GM10266 (cell line): ENCODE measurements at regions not wholly inside any gene's neighbourhood (a gene's known extent, or its start where the extent isn't known, plus 50 kb on each side); places are given as distances from the start of the nearest gene placed in this dataset.

Source experiments
- DNase-seq: peaks from one replicate; pipeline ENCODE4 v3.0.0; 2012; ENCODE audit errors: extremely low spot score
- TF ChIP-seq, protein P1 (sequence below): IDR thresholded peaks from 2 replicates; pipeline ENCODE4 v1.5.1; 2012; ENCODE audit warnings: mild to moderate bottlenecking, low read depth; ENCODE audit not compliant: control insufficient read depth, insufficient read depth; ENCODE audit errors: missing control alignments

DNA sequence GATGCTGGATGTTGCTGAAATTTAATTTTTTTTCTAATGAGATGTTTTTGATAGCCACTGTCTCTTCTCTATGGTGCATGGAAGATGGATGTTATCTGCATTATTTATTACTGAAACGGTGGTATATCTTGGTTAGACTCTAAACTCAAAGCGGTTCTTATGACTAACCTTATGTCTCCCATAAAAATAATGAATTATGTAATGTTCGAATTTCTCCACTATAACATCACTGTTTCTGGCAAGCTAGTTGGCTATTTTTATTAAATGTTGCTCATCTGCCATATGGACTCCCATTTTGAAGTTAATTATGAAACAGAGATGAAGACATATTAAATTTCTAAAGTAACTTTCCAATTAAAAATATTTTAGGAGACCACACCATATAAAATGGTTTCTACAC lies 808.6 kb upstream of the ADGRL4 start:
- TF ChIP-seq, protein P1, sequence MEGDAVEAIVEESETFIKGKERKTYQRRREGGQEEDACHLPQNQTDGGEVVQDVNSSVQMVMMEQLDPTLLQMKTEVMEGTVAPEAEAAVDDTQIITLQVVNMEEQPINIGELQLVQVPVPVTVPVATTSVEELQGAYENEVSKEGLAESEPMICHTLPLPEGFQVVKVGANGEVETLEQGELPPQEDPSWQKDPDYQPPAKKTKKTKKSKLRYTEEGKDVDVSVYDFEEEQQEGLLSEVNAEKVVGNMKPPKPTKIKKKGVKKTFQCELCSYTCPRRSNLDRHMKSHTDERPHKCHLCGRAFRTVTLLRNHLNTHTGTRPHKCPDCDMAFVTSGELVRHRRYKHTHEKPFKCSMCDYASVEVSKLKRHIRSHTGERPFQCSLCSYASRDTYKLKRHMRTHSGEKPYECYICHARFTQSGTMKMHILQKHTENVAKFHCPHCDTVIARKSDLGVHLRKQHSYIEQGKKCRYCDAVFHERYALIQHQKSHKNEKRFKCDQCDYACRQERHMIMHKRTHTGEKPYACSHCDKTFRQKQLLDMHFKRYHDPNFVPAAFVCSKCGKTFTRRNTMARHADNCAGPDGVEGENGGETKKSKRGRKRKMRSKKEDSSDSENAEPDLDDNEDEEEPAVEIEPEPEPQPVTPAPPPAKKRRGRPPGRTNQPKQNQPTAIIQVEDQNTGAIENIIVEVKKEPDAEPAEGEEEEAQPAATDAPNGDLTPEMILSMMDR = no peak
- no peak for DNase-seq

DNA sequence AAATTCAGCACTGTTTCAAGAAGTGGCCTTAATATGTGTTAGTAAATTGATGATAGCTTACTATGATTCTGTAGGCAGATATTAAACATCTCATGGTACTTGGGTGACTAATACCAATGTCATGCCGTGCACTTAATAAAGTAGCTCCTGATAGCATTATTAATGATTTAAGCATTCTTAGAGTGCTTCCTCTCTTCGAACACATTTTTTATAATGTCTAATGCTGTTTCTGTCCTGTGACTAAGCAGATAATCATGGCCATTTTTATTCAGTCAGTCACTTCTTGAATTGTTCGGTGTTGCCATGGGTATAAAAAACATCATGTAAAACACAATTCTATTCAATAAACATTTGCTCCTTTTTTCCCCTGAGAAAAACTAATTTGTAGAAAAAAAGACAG lies 804.6 kb upstream of the ADGRL4 start:
- DNase-seq = no peak
- TF ChIP-seq, protein P1 = no peak

DNA sequence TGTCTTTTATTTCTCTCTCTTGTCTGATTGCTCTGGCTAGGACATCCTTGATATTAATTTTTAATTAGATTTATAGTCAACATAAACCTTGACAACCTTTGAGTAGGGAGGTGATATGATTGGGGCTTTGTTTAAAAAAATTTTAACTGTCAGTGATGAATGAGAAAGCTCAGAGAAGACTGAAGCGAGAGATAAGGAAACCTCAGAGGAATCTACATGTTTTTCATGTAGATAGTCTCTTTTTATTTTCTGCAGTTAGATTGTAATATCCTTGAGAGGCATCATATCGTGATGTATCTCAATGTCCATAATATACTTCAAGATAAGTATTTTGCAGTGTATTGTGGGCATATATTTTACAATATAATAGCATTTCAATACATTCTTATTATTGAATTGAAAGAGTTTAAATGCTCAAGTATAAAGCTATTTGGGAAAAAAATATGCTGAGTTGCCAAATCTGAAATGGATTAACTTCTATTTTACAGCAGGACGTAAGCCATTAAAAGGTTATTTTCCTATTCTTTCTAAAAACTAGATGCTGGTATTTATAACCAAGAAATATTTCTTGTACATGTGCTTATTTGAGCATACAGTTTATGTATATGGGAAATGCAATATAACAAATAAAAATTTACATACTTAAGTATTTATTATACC lies 802.4 kb upstream of the ADGRL4 start:
- DNase-seq = no peak
- TF ChIP-seq, protein P1 = no peak

DNA sequence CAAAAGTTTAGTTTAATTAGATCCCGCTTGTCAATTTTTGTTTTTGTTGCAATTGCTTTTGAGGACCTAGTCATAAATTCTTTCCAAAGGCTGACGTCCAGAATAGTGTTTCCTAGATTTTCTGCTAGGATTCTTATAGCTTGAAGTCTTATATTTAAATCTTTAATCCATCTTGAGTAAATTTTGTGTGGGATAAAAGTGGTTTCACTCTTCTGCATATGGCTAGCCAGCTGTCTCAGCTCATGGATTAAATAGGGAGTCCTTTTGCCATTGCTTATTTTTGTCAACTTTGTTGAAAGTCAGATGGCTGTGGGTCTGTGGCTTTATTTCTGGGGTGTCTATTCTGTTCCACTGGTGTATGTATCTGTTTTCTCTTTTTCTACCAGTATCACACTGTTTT lies 801.3 kb upstream of the ADGRL4 start:
- TF ChIP-seq, protein P1 = no peak
- no peak for DNase-seq

DNA sequence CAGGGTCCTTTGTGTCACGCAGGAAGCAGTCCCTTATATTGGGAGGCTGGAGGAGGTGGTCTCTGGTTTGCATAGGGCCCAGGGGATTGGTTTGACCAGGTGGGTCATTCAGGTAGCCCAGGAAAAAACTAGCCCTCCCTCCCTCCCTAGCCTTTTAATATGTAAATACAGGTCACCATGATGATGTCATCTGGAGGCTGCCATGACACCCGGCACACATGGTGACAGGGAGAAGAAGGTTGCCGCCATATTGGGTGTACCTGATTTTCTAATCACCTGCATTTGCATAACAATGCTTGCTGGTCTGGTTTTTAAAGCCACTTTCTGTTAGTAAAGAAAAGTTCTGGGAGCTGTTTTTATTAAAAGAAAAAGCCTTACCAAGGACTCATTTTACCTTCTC lies 791.0 kb upstream of the ADGRL4 start:
- DNase-seq = no peak
- TF ChIP-seq, protein P1 = no peak

DNA sequence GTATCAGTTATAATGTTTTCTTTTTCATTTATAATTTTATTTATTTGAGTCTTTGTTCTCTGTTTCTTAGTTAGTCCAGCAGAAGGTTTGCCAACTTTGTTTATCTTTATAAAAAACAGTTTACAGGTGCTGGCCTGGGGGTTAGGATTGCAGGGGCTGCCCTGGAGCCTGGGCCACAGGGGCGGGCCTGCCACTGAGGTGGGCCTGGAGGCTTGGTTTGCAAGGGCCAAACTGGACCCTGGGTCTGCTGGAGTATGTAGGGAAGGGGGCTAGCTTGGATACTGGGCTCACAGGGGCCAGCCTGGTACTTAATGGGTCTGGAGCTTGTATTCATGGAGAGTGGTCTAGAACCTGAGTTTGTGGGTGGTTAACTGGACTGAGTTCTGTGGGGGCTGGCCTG lies 789.9 kb upstream of the ADGRL4 start:
- TF ChIP-seq, protein P1 = no peak
- no peak for DNase-seq

DNA sequence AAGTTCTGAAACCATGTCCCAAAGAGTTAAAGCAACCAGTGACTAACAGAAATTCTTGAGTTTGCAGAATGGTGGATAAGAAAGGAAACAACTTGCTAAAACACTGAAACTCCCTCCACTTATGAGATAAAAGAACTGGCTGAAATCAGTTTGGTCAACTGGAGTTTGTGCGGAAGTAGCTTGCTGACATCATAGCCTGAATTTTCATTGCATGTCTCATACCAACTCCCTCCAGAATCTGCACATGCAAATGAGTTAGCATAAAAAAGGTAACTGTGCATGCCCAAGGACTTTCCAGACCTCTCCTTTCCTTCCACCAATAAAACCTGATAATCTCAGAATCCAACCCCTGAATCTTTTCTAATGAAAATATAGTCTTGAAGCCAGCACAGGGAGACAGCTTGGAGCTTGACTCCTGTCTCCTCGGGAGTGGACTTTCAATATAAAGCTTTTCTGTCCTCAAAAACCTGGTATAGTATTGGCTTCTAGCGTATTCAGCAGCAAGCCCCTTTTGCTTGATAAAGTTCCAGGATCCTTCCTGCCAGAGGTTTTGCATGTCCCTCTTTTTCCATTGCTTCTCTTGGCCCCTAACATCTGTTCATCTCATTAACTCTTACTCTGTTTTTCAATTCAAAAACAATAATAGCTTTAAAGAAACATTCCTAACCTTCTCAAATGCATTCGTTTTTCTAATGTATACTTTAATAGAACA lies 785.8 kb upstream of the ADGRL4 start:
- DNase-seq = no peak
- TF ChIP-seq, protein P1 = no peak
